ENCODE measurements at regions not wholly inside any gene's neighbourhood (a gene's known extent, or its start where the extent isn't known, plus 50 kb on each side); places are given as distances from the start of the nearest gene placed in this dataset.

DNA sequence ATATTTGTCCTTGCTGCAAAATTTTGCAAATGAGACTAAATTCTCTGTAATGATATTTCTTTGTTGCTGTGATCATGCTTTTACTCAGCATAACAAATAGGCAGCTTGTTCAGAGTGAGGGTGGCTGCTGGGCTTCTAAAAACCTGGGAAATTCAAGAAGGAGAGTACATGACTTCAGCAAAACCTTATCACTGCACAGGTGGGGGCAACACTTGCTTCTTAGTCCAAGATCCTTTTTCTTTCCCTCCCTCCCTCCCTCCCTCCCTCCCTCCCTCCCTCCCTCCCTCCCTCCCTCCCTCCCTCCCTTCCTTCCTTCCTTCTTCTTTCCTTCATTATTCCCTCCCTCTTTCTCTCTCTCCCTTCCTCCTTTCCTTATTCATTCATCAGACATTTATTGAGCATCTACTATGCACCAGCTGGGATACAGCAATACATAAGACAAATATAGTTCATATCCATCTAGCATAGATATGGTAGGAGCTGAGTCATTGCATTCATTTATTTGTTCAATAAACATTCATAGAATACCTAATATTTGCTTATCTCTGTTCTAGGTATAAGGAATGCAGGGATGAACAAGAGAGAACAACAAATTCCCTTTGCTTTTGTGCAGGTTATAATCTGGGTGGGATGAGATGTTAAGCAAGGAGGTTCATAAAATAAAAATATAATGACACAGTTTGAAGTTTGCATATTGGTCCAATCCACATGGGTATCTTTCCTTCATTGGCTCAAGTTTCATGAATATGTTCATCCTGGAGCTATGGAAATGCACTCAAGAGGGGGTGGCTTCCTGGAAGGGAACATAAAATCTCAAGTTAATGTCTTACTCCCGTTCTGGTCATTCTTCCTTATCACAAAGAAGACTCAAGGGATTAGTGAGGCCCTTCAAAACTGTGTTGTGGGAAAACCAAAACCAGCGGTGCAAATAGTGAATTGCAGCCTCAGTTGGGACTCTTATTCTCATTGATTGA is 210.7 kb downstream of the PDCD6IP start:
- Histone ChIP-seq H3K36me3 (ENCODE audit: control insufficient read depth, insufficient read depth, low read length) (no peaks in the 10 kb centered on the region), H3K4me1 (ENCODE audit: control insufficient read depth, insufficient read depth, low read length) (peaks cover 14% of the 10 kb centered on the region), H3K4me3 (ENCODE audit: insufficient read depth, low read depth, low read length) (no peak overlapping the region), H3K9me3 (ENCODE audit: control insufficient read depth, low read length) (no peaks in the 10 kb centered on the region), H3K27ac (ENCODE audit: insufficient read depth, low read depth, low read length, poor library complexity, severe bottlenecking) (no peak overlapping the region), H3K27me3 (ENCODE audit: control insufficient read depth, insufficient read depth, low read length, poor library complexity, severe bottlenecking) (no peaks in the 10 kb centered on the region)
- WGBS, 2 experiments: 80 to 84% methylated on average over 2 of the region's 2 CpGs

DNA sequence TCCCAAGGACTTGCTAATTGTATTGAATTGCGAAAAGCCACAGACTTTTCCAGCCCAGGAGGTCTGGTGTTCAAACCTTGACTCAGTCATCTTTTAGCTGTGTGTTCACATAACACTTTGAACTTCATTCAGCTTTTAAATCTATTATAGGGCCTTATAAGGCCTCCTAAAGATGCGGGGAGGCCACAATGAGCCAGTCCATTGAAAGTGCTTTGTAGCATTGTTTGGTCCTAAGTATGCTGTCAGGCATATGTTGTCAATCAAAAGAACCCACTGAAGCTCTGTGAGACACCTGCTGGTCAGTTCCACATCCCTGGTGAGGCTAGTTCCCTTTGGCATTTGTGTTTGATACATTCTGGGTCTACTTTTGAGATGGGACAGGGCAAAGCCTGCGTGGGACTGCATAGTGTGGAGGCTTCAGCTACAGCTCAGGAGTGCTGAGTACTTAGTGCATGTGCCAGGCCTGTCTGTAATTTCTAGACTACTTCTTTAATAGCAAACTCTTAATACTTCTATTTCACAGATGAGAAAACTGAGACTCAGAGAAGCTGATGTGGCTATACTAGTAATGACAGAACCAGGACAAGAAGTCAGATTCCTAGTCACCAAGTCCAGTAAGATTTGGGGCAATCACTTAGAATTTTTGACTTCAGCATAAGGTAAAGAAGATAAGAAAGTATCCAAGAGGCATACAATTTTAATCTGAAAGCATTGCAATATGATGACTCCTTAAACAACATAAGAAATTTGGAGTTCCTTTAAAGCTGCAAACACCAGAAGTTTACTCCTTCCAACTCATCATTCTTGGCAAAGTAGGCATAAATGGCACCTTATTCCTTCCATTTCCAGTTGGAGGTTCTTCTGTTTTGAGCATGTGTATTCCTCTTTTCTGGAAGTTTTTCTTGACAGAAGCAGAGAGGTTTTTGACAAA is 213.0 kb downstream of the PDCD6IP start:
- H3K4me1 ChIP-seq (ENCODE audit: control insufficient read depth, insufficient read depth, low read length): peaks cover 14% of the 10 kb centered on the region
- no peaks in the 10 kb centered on the region for H3K9me3 ChIP-seq (ENCODE audit: control insufficient read depth, low read length)
- H3K4me3 ChIP-seq (ENCODE audit: insufficient read depth, low read depth, low read length): no peak overlapping the region
- 82 to 86% methylated on average over 3 of the region's 3 CpGs for WGBS, 2 experiments
- no peaks in the 10 kb centered on the region for H3K36me3 ChIP-seq (ENCODE audit: control insufficient read depth, insufficient read depth, low read length)
- H3K27me3 ChIP-seq (ENCODE audit: control insufficient read depth, insufficient read depth, low read length, poor library complexity, severe bottlenecking): no peaks in the 10 kb centered on the region
- H3K27ac ChIP-seq (ENCODE audit: insufficient read depth, low read depth, low read length, poor library complexity, severe bottlenecking): no peak overlapping the region

DNA sequence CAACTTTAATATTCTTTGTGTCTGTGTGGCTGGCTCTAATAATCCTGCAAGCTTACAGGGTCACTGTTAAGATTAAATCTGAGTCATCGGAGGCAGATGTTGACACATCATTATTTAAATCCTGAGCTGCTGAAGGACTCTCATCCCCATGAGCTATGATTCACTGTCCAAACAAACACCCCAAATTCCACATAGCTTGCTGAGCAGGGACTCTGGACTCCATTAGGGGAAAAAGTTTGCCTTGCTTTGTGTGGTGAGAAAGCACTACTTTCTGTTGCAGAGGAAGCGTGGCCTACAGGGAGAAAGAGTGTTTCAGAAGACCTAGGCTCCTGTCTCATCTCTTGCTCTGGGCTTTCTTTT is 213.7 kb downstream of the PDCD6IP start:
- Histone ChIP-seq H3K27me3 (ENCODE audit: control insufficient read depth, insufficient read depth, low read length, poor library complexity, severe bottlenecking) (no peaks in the 10 kb centered on the region), H3K4me1 (ENCODE audit: control insufficient read depth, insufficient read depth, low read length) (peaks cover 14% of the 10 kb centered on the region), H3K27ac (ENCODE audit: insufficient read depth, low read depth, low read length, poor library complexity, severe bottlenecking) (no peak overlapping the region), H3K36me3 (ENCODE audit: control insufficient read depth, insufficient read depth, low read length) (no peaks in the 10 kb centered on the region), H3K4me3 (ENCODE audit: insufficient read depth, low read depth, low read length) (no peak overlapping the region), H3K9me3 (ENCODE audit: control insufficient read depth, low read length) (no peaks in the 10 kb centered on the region)
- 90 to 94% methylated on average over 2 of the region's 2 CpGs for WGBS, 2 experiments

DNA sequence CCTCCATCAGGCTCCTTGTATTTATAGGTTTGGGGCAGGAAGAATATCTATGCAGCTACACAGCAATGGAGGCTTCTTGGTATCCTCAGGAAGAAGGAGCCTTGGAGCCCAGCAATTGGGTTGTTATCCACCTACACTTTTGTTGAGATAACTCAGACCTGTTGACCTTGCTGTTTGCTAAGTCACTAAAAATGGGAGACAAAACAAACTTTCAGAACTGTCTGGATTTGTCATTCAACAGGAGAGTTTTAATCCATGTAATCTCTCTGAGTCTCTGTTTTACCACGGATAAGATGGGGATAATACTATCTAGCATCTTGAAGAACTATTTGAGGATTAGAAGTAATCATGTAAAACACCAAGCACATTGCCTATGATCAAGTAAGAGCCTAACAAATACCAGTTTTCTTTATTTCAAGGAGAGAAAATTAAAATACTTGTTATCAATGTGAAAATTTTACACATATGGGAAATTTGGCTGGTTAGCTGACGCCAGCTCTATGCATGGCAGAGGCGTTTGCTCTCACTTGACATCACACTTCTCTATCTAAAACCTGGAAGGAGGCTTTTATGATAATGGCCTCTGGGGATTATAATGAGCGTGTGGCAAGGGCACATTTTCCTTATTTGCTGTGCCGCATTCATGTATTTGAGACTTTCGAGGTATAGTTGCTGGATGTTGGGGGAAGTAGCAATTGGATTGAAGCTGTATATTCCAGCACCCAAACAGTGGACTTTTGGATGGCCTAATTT is 215.6 kb downstream of the PDCD6IP start:
- WGBS, 2 experiments: 95 to 96% methylated on average over 6 of the region's 6 CpGs
- Histone ChIP-seq H3K27me3 (ENCODE audit: control insufficient read depth, insufficient read depth, low read length, poor library complexity, severe bottlenecking) (no peaks in the 10 kb centered on the region), H3K4me1 (ENCODE audit: control insufficient read depth, insufficient read depth, low read length) (peaks cover 3% of the 10 kb centered on the region), H3K36me3 (ENCODE audit: control insufficient read depth, insufficient read depth, low read length) (no peaks in the 10 kb centered on the region), H3K4me3 (ENCODE audit: insufficient read depth, low read depth, low read length) (no peak overlapping the region), H3K27ac (ENCODE audit: insufficient read depth, low read depth, low read length, poor library complexity, severe bottlenecking) (no peak overlapping the region), H3K9me3 (ENCODE audit: control insufficient read depth, low read length) (no peaks in the 10 kb centered on the region)

DNA sequence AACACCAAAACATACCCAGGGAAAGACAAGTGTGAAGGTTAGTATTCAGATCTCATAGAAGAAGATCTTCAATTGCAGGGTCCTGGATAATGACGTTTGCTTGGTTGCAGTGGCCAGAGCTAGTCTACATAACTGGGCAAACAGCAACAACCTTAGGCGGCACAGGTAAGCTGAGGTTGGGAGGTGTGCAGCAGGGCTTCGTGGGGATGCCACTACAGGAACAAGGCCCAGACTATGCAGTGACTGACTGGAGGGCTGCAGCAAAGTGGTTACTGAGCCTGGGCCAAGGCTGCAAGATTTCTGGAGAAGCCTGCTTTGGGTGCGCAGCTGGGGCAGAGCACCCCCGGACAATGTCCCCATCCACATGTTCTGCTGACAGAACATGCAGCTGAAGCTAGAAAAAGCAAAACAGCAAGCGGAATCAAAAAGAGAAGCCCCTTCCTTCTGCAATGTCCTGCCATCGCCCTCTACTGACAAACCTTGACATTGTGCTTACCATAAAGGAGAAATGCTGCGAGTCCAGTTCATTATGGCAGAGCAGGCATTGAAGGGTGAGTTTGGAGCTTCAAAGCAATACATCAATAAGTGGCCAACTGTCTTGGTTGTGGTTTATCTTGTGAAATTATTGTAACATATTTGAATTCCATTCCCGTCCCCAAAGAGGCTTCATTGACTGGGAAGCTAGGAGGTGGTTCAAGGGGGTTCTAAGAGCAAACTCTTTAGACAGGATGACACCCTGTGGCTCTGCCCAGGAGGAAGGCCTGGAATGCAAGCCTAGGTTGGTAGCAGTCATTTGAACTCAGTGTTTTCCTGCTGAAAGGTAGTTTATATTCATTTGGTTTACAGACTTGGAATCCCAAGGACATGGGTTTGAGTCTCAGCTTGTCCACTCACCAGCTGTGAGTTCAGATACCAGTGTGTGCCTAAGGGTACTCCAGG is 217.0 kb downstream of the PDCD6IP start:
- H3K27me3 ChIP-seq (ENCODE audit: control insufficient read depth, insufficient read depth, low read length, poor library complexity, severe bottlenecking): no peaks in the 10 kb centered on the region
- H3K4me3 ChIP-seq (ENCODE audit: insufficient read depth, low read depth, low read length): no peak overlapping the region
- peaks cover 3% of the 10 kb centered on the region for H3K4me1 ChIP-seq (ENCODE audit: control insufficient read depth, insufficient read depth, low read length)
- H3K27ac ChIP-seq (ENCODE audit: insufficient read depth, low read depth, low read length, poor library complexity, severe bottlenecking): no peak overlapping the region
- H3K9me3 ChIP-seq (ENCODE audit: control insufficient read depth, low read length): no peaks in the 10 kb centered on the region
- H3K36me3 ChIP-seq (ENCODE audit: control insufficient read depth, insufficient read depth, low read length): no peaks in the 10 kb centered on the region
- 83 to 86% methylated on average over 9 of the region's 9 CpGs for WGBS, 2 experiments

DNA sequence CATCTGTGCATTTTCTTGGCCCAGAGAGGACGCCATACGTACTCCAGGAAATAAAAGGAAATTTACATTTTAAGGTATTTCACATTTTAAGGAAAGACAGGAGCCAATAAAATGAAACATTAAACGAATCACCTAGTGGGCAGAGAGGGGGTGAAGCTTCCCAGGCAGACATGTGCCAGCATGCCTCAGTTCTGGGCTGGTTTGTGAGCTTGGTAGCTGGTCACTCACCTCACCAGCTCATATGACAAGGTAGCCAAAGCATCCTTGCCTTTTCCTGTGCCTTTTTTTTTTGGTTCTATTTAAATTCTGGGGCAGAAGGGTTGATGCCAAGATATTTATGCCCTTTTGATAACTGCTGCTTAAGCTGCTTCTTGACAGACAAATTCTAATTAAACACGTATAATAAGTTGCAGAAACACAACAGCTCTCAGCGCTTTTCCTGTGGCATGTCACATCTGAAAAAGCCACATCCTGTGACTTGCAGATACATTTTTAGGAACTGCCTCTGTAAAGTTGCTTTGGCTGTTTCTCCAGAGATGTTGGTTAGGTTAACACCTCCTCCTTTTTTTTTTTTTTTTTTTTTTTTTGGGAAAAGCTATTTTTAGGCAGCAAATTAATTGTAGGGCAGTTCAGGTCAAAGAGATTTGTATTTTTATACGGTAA is 218.6 kb downstream of the PDCD6IP start:
- Histone ChIP-seq H3K4me1 (ENCODE audit: control insufficient read depth, insufficient read depth, low read length) (peaks cover 3% of the 10 kb centered on the region), H3K4me3 (ENCODE audit: insufficient read depth, low read depth, low read length) (no peak overlapping the region), H3K9me3 (ENCODE audit: control insufficient read depth, low read length) (no peaks in the 10 kb centered on the region), H3K36me3 (ENCODE audit: control insufficient read depth, insufficient read depth, low read length) (no peaks in the 10 kb centered on the region), H3K27me3 (ENCODE audit: control insufficient read depth, insufficient read depth, low read length, poor library complexity, severe bottlenecking) (no peaks in the 10 kb centered on the region), H3K27ac (ENCODE audit: insufficient read depth, low read depth, low read length, poor library complexity, severe bottlenecking) (no peak overlapping the region)
- WGBS, 2 experiments: 94 to 95% methylated on average over 6 of the region's 6 CpGs

DNA sequence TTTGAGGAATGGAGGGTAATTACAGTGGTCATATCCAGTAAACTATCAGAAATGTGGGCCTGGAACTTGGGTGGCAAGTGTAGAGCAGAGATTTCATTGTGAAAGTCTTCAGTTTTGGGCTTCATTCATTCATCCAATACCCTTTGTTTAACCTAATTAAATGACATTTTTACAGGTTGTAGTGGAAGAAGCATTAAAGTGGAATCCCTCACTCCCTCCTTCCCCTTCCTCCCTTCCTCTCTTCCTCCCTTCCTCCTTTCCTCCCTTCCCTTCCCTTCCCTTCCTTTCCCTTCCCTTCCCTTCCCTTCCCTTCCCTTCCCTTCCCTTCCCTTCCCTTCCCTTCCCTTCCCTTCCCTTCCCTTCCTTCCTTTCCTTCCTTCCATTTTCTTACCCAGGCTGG is 219.3 kb downstream of the PDCD6IP start:
- H3K36me3 ChIP-seq (ENCODE audit: control insufficient read depth, insufficient read depth, low read length): no peaks in the 10 kb centered on the region
- H3K27me3 ChIP-seq (ENCODE audit: control insufficient read depth, insufficient read depth, low read length, poor library complexity, severe bottlenecking): no peaks in the 10 kb centered on the region
- H3K9me3 ChIP-seq (ENCODE audit: control insufficient read depth, low read length): no peaks in the 10 kb centered on the region
- H3K4me1 ChIP-seq (ENCODE audit: control insufficient read depth, insufficient read depth, low read length): peaks cover 3% of the 10 kb centered on the region
- H3K4me3 ChIP-seq (ENCODE audit: insufficient read depth, low read depth, low read length): no peak overlapping the region
- no peak overlapping the region for H3K27ac ChIP-seq (ENCODE audit: insufficient read depth, low read depth, low read length, poor library complexity, severe bottlenecking)

DNA sequence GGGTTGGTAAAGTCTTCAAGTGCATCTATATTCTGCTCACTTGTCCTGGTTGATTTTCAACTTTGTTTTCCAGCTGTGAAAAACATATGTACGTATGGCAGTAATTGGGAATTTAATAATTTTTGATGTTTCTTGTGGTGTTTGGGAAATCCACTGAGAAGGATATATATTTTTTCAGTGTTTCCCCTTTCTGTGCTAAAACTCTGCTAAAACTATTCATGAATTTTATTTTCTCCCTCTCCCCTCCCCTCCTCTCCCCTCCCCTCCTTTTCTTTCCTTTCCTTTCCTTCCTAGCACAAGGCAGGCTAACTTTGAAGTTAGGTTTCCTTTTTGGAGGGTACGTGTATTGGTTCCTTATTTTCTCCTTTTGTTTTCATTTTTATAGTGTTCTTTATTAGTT is 220.7 kb downstream of the PDCD6IP start:
- H3K27me3 ChIP-seq (ENCODE audit: control insufficient read depth, insufficient read depth, low read length, poor library complexity, severe bottlenecking): no peaks in the 10 kb centered on the region
- no peak overlapping the region for H3K4me3 ChIP-seq (ENCODE audit: insufficient read depth, low read depth, low read length)
- no peaks in the 10 kb centered on the region for H3K9me3 ChIP-seq (ENCODE audit: control insufficient read depth, low read length)
- WGBS, 2 experiments: 89 to 93% methylated on average over 1 of the region's 2 CpGs
- H3K36me3 ChIP-seq (ENCODE audit: control insufficient read depth, insufficient read depth, low read length): no peaks in the 10 kb centered on the region
- no peaks in the 10 kb centered on the region for H3K4me1 ChIP-seq (ENCODE audit: control insufficient read depth, insufficient read depth, low read length)
- no peak overlapping the region for H3K27ac ChIP-seq (ENCODE audit: insufficient read depth, low read depth, low read length, poor library complexity, severe bottlenecking)

DNA sequence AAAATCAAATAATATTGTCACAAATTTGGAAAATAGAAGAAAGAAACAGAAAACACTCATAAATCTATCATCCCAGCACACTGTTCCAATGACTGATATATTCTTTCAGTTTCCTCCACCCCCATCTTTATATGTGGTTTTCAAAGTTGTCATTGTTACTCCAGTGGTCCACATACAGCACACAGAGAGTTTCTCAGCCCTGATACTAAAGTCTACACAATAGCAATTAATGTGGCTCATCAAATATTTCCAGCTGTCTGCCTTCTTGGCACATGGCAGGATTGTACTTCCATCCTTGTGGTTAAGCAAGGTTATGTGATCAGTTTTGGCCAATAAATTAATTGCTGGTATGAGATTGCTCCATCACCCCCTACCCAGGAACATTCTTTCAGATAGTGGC is 221.7 kb downstream of the PDCD6IP start:
- no peak overlapping the region for H3K4me3 ChIP-seq (ENCODE audit: insufficient read depth, low read depth, low read length)
- no peaks in the 10 kb centered on the region for H3K4me1 ChIP-seq (ENCODE audit: control insufficient read depth, insufficient read depth, low read length)
- no peaks in the 10 kb centered on the region for H3K27me3 ChIP-seq (ENCODE audit: control insufficient read depth, insufficient read depth, low read length, poor library complexity, severe bottlenecking)

More for the DNA sequence above, 221.7 kb downstream of the PDCD6IP start:
- no peak overlapping the region for H3K27ac ChIP-seq (ENCODE audit: insufficient read depth, low read depth, low read length, poor library complexity, severe bottlenecking)
- no peaks in the 10 kb centered on the region for H3K36me3 ChIP-seq (ENCODE audit: control insufficient read depth, insufficient read depth, low read length)
- H3K9me3 ChIP-seq (ENCODE audit: control insufficient read depth, low read length): no peaks in the 10 kb centered on the region

Data from ectodermal cell (in vitro differentiated cells).